ENCODE measurements at regions not wholly inside any gene's neighbourhood (a gene's known extent, or its start where the extent isn't known, plus 50 kb on each side); places are given as distances from the start of the nearest gene placed in this dataset.
A peak's percentile ranks its signal among the peaks of the same experiment; 100 is the strongest.

DNA sequence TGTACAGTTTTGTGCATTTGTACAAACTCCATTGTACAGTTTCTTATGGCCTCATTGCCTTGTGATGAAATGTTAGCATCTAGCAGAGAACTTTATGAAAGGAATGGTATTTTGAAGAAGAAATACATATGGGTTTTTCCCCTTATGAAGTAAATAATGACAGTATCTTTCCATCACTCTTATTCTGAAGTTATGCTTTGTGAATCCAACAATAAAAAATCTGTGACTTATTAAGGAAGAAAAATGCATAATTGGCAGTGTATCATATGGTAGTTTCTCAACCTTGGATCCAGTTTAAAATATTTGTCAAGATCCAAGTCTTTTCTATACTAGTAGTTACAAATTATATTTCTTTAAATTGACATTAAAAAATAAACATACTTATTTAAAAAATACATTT, 859.1 kb upstream of the FLRT2 start:
- no peak overlapping the region for H3K4me3 ChIP-seq
- H3K36me3 ChIP-seq (ENCODE audit: insufficient read depth, low read length) = no peaks in the 10 kb centered on the region
- no peaks in the 10 kb centered on the region for H3K9me3 ChIP-seq (ENCODE audit: low read depth, low read length)
- TF ChIP-seq FOXP2 (optimal IDR thresholded peaks at IDR 0.05; ENCODE audit: control extremely low read depth, extremely low read length, insufficient read depth) (no peak), POLR2AphosphoS5 (IDR thresholded peaks at IDR 0.05; ENCODE audit: borderline replicate concordance, low read depth, low read length) (no peak), EZH2 (IDR thresholded peaks at IDR 0.05) (no peak)
- H3K9ac ChIP-seq (ENCODE audit: insufficient read length) = no peak overlapping the region
- no peak overlapping the region for H3K27ac ChIP-seq
- no peak for DNase-seq (ENCODE audit: low read depth, low spot score)

DNA sequence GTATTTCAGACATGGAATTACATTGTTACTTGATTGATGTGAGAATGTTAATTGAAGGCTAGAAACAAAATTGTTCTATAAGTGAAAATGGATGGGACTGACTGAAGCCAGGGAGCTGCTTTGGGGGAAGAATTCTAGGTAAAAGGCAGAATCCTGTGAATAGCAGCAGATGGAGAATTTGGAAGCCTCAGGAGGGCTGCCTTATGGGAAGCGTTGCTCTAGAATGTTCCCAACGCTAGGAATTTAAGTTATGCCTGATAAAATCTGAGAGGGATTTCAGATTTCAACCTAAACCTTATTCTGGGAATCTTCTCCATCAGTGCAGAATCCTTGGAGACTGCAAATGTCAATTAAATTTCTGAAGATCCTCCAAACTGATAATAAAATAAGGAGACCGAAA, 858.2 kb upstream of the FLRT2 start:
- H3K9me3 ChIP-seq (ENCODE audit: low read depth, low read length) = no peaks in the 10 kb centered on the region
- DNase-seq (ENCODE audit: low read depth, low spot score) = no peak
- TF ChIP-seq FOXP2 (optimal IDR thresholded peaks at IDR 0.05; ENCODE audit: control extremely low read depth, extremely low read length, insufficient read depth) = no peak
- no peak for TF ChIP-seq EZH2 (IDR thresholded peaks at IDR 0.05)
- TF ChIP-seq POLR2AphosphoS5 (IDR thresholded peaks at IDR 0.05; ENCODE audit: borderline replicate concordance, low read depth, low read length) = no peak
- H3K27ac ChIP-seq = no peak overlapping the region
- no peak overlapping the region for H3K4me3 ChIP-seq
- no peaks in the 10 kb centered on the region for H3K36me3 ChIP-seq (ENCODE audit: insufficient read depth, low read length)
- H3K9ac ChIP-seq (ENCODE audit: insufficient read length) = no peak overlapping the region

DNA sequence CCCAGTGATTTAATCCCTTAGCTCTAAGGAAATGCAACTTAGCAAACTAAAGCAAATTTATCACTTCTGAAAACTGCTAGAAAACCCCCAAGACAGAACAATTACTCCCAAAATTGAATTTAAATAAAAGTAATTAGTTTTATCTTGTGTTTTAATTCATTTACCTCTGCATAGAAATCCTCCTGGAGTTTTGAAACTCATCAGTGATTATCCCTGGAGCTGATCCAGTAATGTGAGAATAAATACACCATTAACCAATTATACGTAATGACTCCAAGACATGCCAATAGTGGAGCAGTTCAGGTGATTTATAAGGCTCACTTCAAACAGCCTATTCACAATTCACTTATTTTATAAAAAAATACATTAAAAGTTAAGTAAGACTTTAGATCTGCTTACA, 855.3 kb upstream of the FLRT2 start:
- TF ChIP-seq POLR2AphosphoS5 (IDR thresholded peaks at IDR 0.05; ENCODE audit: borderline replicate concordance, low read depth, low read length) (no peak), EZH2 (IDR thresholded peaks at IDR 0.05) (no peak), FOXP2 (optimal IDR thresholded peaks at IDR 0.05; ENCODE audit: control extremely low read depth, extremely low read length, insufficient read depth) (no peak)
- no peak overlapping the region for H3K9ac ChIP-seq (ENCODE audit: insufficient read length)
- H3K27ac ChIP-seq = no peak overlapping the region
- no peak for DNase-seq (ENCODE audit: low read depth, low spot score)
- no peaks in the 10 kb centered on the region for H3K36me3 ChIP-seq (ENCODE audit: insufficient read depth, low read length)
- no peaks in the 10 kb centered on the region for H3K9me3 ChIP-seq (ENCODE audit: low read depth, low read length)
- no peak overlapping the region for H3K4me3 ChIP-seq

DNA sequence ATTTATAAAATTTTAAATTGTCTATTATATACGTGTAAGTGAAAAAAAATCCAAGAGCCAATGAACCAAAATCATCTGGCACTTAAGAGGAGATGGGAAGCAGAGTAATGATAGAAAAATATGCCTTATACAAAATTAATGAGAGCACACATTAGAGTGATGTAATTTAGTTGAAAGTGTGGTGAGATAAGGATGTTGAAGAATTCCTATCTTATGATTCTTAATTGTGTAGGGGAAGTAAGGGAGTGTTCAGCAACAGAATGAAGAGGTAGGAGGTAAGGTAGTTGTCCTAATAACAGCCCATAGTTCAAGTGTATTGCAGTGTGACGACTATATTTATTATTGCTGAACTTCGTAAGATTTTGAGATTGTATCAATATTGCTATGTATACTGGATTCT, 843.4 kb upstream of the FLRT2 start:
- Histone ChIP-seq H3K9me3 (ENCODE audit: low read depth, low read length) (no peaks in the 10 kb centered on the region), H3K27ac (no peak overlapping the region), H3K36me3 (ENCODE audit: insufficient read depth, low read length) (no peaks in the 10 kb centered on the region), H3K4me3 (no peak overlapping the region), H3K9ac (ENCODE audit: insufficient read length) (no peak overlapping the region)
- TF ChIP-seq EZH2 (IDR thresholded peaks at IDR 0.05) (no peak), POLR2AphosphoS5 (IDR thresholded peaks at IDR 0.05; ENCODE audit: borderline replicate concordance, low read depth, low read length) (no peak), FOXP2 (optimal IDR thresholded peaks at IDR 0.05; ENCODE audit: control extremely low read depth, extremely low read length, insufficient read depth) (no peak)
- DNase-seq (ENCODE audit: low read depth, low spot score) = no peak

DNA sequence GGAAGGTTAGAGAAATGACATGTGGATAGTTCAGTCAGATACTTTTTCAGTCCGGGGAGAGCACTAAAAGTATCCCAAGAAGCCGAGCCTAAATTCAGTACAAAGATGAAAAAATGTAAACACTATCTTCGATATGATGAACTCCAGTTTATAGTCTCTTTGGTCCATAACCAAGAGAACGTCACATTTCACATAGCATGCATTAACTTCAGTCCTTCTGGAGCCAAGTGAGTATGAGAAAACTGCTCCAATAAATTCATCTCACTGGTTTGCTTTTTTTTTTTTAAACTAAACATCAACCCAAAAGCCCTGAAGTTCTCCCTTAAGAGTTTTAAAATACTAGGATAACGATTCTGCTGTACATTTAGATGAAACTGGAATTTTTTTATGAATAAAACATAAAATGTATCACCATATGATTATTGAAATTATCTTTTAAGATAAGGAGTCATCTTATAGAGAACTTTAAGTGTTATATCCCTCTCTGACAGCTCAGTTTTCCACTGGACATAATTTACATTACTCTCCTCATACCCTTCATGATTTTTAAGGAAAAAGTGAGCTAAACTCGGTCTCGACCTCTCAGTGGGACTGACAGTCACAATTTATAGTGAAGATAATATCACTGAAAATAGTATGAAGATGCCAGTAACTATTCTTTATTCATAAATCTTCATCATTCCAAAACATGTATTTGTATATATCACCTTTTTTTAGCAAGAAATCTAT, 841.5 kb upstream of the FLRT2 start:
- no peak for TF ChIP-seq POLR2AphosphoS5 (IDR thresholded peaks at IDR 0.05; ENCODE audit: borderline replicate concordance, low read depth, low read length)
- TF ChIP-seq EZH2 (IDR thresholded peaks at IDR 0.05) = no peak
- TF ChIP-seq FOXP2 (optimal IDR thresholded peaks at IDR 0.05; ENCODE audit: control extremely low read depth, extremely low read length, insufficient read depth) = no peak
- Histone ChIP-seq H3K4me3 (no peak overlapping the region), H3K36me3 (ENCODE audit: insufficient read depth, low read length) (no peaks in the 10 kb centered on the region), H3K9ac (ENCODE audit: insufficient read length) (no peak overlapping the region), H3K9me3 (ENCODE audit: low read depth, low read length) (no peaks in the 10 kb centered on the region), H3K27ac (no peak overlapping the region)
- no peak for DNase-seq (ENCODE audit: low read depth, low spot score)

DNA sequence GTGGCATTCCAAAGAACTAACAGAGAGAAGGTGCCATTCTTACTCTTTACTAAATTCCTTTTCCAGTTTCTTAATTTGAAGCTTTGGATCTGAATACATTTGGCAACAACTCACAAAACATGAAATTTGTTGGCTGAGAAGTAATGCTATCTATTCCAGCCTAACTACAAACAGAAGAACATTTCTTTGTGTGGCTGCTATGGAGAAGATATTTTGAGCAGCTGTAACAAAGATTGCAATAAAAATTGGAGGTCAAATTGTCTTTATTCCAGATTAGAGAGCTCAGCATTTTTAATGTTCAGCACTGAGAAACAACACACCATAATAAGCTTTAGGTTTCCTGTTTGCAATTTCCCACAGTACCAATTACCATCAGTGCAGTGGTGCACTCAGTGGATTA, 835.8 kb upstream of the FLRT2 start:
- H3K9me3 ChIP-seq (ENCODE audit: low read depth, low read length) = no peaks in the 10 kb centered on the region
- peak overlapping the region; percentile 5; the same call in 1 of the 2 replicates for H3K4me3 ChIP-seq
- H3K36me3 ChIP-seq (ENCODE audit: insufficient read depth, low read length) = no peaks in the 10 kb centered on the region
- no peak overlapping the region for H3K9ac ChIP-seq (ENCODE audit: insufficient read length)
- peak; percentile 45 for DNase-seq (ENCODE audit: low read depth, low spot score)
- peak overlapping the region; percentile 81 for H3K27ac ChIP-seq
- no peak; the same call in 1 of the 2 replicates for TF ChIP-seq POLR2AphosphoS5 (IDR thresholded peaks at IDR 0.05; ENCODE audit: borderline replicate concordance, low read depth, low read length)
- TF ChIP-seq EZH2 (IDR thresholded peaks at IDR 0.05) = no peak
- TF ChIP-seq FOXP2 (optimal IDR thresholded peaks at IDR 0.05; ENCODE audit: control extremely low read depth, extremely low read length, insufficient read depth) = no peak

DNA sequence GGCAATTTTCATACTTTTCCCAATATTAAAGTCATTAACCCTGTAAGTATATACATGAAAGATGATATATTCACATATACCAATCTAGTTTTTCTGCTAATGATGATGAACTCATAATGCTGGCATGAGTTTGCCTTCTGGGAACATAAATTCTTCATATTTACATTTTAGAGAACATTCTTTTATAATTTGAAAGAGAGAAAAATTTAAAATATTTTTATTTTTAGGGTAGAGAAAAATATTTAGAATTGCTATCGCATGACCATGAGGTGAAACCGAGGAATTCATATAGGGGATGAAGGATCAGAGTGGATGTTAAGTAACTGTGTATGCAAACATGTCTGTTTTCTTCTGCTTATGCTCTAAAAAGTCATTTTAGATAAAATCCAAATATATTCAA, 825.3 kb upstream of the FLRT2 start:
- Histone ChIP-seq H3K36me3 (ENCODE audit: insufficient read depth, low read length) (no peaks in the 10 kb centered on the region), H3K9ac (ENCODE audit: insufficient read length) (no peak overlapping the region), H3K27ac (no peak overlapping the region), H3K4me3 (no peak overlapping the region), H3K9me3 (ENCODE audit: low read depth, low read length) (no peaks in the 10 kb centered on the region)
- no peak for TF ChIP-seq FOXP2 (optimal IDR thresholded peaks at IDR 0.05; ENCODE audit: control extremely low read depth, extremely low read length, insufficient read depth)
- no peak for TF ChIP-seq POLR2AphosphoS5 (IDR thresholded peaks at IDR 0.05; ENCODE audit: borderline replicate concordance, low read depth, low read length)
- TF ChIP-seq EZH2 (IDR thresholded peaks at IDR 0.05) = no peak
- DNase-seq (ENCODE audit: low read depth, low spot score) = no peak

DNA sequence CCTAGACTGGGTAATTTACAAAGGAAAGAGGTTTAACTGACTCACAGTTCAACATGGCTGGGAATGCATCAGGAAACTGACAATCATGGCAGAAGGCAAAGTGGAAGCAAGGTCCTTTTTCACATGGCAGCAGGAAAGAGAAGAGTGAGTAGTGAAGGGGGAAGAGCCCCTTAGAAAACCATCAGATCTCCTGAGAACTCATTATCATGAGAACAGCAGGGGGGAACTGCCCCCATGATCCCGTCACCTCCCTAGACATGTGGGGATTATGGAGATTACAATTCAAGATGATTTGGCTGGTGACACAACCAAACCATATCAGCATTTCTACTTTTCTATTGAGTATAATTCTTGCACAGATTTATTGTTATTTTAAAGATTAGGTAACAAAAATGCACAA, 822.1 kb upstream of the FLRT2 start:
- no peak overlapping the region for H3K9ac ChIP-seq (ENCODE audit: insufficient read length)
- no peak for TF ChIP-seq EZH2 (IDR thresholded peaks at IDR 0.05)
- no peak for TF ChIP-seq FOXP2 (optimal IDR thresholded peaks at IDR 0.05; ENCODE audit: control extremely low read depth, extremely low read length, insufficient read depth)
- no peak for TF ChIP-seq POLR2AphosphoS5 (IDR thresholded peaks at IDR 0.05; ENCODE audit: borderline replicate concordance, low read depth, low read length)
- H3K4me3 ChIP-seq = no peak overlapping the region
- H3K9me3 ChIP-seq (ENCODE audit: low read depth, low read length) = no peaks in the 10 kb centered on the region
- peak overlapping the region; percentile 7; the same call in 1 of the 2 replicates for H3K27ac ChIP-seq
- no peaks in the 10 kb centered on the region for H3K36me3 ChIP-seq (ENCODE audit: insufficient read depth, low read length)
- no peak for DNase-seq (ENCODE audit: low read depth, low spot score)

DNA sequence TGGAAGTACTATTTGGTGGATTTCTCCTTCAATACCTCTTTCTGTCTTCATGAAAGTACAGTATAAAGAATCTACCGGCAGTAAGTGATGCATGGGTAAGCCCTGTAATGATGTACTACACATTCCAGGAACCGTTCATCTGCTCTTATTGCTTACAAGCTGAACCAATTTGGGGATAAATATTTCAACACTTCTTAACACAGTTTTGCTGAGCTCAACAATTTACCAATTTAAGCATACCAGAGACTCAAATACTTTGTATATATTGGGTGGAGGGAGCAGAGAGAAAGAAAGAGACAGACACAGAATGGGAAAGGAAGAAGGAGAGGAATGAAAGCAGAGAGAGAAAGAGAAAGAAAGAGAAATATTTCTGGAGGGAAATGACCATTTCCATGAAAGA, 821.1 kb upstream of the FLRT2 start:
- Histone ChIP-seq H3K27ac (peak overlapping the region; percentile 96), H3K36me3 (ENCODE audit: insufficient read depth, low read length) (no peaks in the 10 kb centered on the region), H3K4me3 (peak overlapping the region; percentile 74), H3K9me3 (ENCODE audit: low read depth, low read length) (no peaks in the 10 kb centered on the region), H3K9ac (ENCODE audit: insufficient read length) (peak overlapping the region; percentile 74)
- TF ChIP-seq POLR2AphosphoS5 (IDR thresholded peaks at IDR 0.05; ENCODE audit: borderline replicate concordance, low read depth, low read length) (peak; percentile 48; the same call in 1 of the 2 replicates), FOXP2 (optimal IDR thresholded peaks at IDR 0.05; ENCODE audit: control extremely low read depth, extremely low read length, insufficient read depth) (no peak), EZH2 (IDR thresholded peaks at IDR 0.05) (no peak)
- peak; percentile 87 for DNase-seq (ENCODE audit: low read depth, low spot score)
